GM21367 (cell line): ENCODE measurements at regions not wholly inside any gene's neighbourhood (a gene's known extent, or its start where the extent isn't known, plus 50 kb on each side); places are given as distances from the start of the nearest gene placed in this dataset.

Experiments used
- ATAC-seq: cut with Tn5 transposase; IDR thresholded peaks from one replicate; pipeline ENCODE4 v1.9.1; 2021; ENCODE audit not compliant: unreplicated experiment

- no peak for ATAC-seq
Measured at GRCh38 chr12:97267594-97268202, 194.9 kb upstream of the RMST start.

- ATAC-seq = no peak
Measured at GRCh38 chr12:97272471-97272870, 190.1 kb upstream of the RMST start.

- ATAC-seq = no peak
Measured at GRCh38 chr12:97274386-97274785, 188.2 kb upstream of the RMST start.

GRCh38 chr12:97275256-97275655 lies 187.3 kb upstream of the RMST start:
- ATAC-seq = no peak

GRCh38 chr12:97275728-97276590 lies 186.6 kb upstream of the RMST start:
- ATAC-seq = no peak

GRCh38 chr12:97276661-97277429 lies 185.8 kb upstream of the RMST start:
- no peak for ATAC-seq

GRCh38 chr12:97283297-97283696 lies 179.3 kb upstream of the RMST start:
- no peak for ATAC-seq

- no peak for ATAC-seq
Measured at GRCh38 chr12:97288531-97288930, 174.1 kb upstream of the RMST start.

GRCh38 chr12:97292588-97292987 lies 170.0 kb upstream of the RMST start:
- no peak for ATAC-seq

GRCh38 chr12:97293541-97293940 lies 169.1 kb upstream of the RMST start:
- ATAC-seq = no peak

GRCh38 chr12:97299847-97300246 lies 162.8 kb upstream of the RMST start:
- ATAC-seq = no peak

- no peak for ATAC-seq
Measured at GRCh38 chr12:97300431-97300830, 162.2 kb upstream of the RMST start.

- ATAC-seq = no peak
Measured at GRCh38 chr12:97300891-97301290, 161.7 kb upstream of the RMST start.

- no peak for ATAC-seq
Measured at GRCh38 chr12:97301576-97301975, 161.0 kb upstream of the RMST start.

- no peak for ATAC-seq
Measured at GRCh38 chr12:97305651-97306050, 157.0 kb upstream of the RMST start.

- ATAC-seq = peak; percentile 99
Measured at GRCh38 chr12:97306147-97306546, 156.5 kb upstream of the RMST start.

- no peak for ATAC-seq
Measured at GRCh38 chr12:97308576-97309198, 153.9 kb upstream of the RMST start.

GRCh38 chr12:97309921-97310320 lies 152.7 kb upstream of the RMST start:
- no peak for ATAC-seq

GRCh38 chr12:97312570-97313135 lies 150.0 kb upstream of the RMST start:
- ATAC-seq = no peak

GRCh38 chr12:97313471-97314190 lies 149.0 kb upstream of the RMST start:
- no peak for ATAC-seq
